GM18858 (cell line): ENCODE measurements at regions not wholly inside any gene's neighbourhood (a gene's known extent, or its start where the extent isn't known, plus 50 kb on each side); places are given as distances from the start of the nearest gene placed in this dataset.

Experiments used
- ATAC-seq: cut with Tn5 transposase; IDR thresholded peaks from one replicate; pipeline ENCODE4 v1.9.1; 2021; ENCODE audit not compliant: unreplicated experiment

DNA sequence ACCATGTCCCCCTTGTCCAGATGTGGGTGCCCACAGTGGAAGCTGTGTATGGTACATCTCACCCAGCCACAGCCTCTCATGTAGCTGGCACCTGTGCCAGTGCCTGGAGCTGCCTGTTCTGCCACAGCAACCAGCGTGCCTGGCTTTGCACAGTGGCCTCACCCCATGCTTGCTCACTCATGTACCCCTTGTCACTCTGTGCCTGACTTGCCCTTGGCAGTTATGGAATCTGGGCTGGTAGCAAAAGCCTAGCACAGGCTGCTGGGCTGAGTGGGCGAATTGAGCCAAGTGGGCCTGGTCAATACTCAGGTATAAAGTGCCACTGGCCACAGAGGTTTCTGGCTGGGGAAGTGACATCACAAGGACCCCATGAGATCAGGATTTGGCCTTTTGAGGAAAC is 264.2 kb downstream of the INSC start:
- no peak for ATAC-seq

DNA sequence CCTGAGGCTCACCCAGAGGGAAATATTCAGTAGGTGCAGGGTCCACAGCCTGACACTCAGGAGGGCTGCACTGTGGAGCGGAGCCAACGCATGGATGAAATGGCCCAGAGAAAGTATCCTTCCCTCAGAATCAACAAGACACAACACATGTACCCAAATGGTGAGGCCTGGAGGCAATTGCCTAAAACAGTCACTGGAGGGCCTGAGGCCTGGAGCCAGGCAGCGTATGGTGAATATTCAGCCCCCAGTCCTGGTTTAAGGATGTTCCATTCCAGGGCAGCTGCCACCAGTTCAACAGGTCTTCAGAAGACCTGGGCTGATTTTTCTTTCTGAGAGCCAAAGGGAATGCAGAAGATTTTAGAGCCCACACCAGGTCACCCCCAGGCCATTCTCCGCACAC is 264.8 kb downstream of the INSC start:
- no peak for ATAC-seq

DNA sequence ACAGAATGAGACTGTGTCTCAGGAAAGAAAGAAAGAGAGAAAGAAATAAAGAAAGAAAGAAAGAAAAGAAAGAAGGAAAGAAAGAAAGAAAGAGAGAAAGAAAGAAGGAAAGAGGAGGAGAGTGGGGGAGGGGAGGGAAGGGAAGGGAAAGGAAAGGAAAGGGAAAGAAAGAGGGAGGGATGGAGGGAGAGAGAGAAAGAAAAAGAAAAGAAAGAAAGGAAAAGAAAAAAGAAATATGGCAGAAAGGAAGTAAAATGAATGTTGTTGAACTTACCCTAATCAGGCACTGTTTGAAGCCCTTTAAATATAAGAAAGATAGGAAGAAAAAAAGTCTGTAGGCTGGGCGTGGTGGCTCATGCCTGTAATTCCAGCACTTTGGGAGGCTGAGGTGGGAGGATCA is 276.1 kb downstream of the INSC start:
- no peak for ATAC-seq

DNA sequence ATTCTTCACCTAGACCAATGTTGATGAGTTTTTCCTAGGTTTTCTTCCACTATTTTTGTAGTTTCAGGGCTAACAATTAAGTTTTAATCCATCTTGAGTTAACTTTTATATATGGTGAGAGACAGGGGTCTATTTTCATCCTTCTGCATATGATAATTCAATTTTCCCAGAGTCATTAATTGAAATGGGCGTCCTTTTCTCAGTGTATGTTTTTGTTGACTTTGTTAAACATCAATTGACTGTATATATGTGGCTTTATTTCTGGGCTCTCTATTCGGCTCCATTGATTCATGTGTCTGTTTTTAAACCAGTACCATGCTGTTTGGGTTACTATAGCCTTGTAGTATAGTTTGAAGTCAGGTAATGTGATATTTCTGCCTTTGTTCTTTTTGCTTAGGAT is 282.1 kb downstream of the INSC start:
- no peak for ATAC-seq

DNA sequence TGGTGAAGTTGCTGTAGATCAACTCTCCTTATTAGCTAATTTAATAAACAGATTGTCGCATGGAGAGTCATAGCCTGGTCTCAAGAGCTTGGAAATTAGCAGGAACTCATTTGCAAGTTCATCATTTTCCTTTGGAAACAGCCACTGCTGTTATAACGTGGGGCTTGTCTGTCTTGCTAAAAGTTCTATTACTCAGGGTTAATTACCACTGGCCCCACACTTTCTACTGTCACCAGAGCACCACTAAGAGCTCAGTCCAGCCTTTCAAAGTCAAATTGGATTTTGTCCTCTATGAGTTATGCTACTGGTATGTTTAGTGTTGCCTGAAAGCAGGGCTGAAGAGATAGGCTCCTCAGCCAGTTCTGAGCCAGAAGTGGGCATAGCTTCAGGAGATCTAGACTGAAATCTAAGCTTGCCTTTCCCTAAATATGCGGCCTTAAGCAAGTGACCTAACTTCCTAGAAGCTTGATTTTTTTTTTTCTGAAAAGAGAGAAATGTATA is 292.2 kb downstream of the INSC start:
- ATAC-seq: no peak

DNA sequence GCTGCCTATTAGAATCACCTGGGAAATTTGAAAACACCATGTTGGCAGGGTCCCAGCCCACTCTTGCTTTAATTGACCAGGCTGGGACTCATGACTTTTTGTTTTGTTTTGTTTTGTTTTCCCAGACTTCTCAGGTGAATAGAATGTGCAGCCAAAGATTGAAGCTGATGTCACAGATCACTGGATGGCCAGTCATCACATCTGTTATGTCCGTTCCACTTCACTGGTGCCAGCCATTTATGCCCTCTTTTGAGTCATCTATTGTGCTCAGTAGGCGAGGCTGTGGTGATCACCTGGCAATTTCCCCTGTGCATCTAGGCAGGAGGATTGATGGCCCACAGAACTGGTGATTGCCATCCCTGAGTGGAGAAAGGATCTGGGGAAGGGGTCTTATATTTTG is 297.3 kb downstream of the INSC start:
- peak; percentile 77 for ATAC-seq

DNA sequence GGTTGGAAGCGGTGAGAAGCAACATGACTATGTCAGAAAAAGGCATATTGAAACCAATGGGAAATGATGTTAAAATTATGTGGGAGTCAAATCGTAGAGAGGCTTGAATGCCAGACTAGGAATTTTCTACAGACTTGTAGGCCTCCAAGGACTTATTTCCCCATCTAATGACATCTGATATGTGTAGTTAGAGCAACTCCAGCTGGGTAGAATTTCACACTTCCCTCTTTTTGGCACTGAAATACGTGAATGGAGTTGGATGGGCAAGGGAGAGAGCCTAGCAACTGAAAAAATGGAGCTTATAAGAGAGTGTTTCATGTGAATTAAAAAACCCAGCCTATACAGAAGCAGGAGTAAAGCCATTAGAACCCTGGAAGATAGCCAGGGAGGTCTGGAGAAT is 304.2 kb downstream of the INSC start:
- no peak for ATAC-seq

DNA sequence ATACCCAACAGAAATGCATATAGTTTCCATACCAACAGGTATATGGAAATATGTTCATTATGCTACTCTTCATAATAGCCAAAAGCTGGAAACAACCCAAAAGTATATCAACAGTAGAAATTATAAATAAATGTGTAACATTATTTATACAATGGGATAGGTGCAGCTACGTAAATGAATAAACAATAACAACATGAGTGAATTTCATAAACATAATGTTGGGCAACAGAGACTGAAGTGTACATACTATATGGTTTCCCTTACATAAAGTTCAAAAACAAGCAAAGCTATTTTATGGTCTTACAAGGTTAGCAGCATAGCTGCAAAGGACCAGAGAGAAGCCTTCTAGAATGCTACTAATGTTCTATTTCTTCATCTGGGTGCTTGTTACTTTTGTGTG is 305.0 kb downstream of the INSC start:
- ATAC-seq: no peak

DNA sequence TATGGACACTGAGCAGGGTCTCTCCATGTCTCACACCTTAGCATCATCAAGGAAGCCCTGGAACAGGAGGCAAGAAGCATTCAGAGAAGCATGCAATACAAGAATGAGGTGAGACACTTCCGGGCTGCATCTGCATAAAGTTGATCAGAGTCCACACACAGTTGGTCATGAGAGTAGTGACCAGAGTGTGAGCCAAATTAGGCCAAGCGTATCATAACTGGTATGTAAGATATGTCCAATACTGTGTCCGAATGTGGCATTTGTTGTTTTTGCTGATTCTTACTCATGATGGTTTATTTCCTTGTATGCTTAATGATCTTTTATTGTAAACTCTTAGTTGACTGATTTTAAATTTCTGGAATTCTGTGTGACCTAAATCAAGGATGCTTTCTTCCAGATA is 315.7 kb downstream of the INSC start:
- no peak for ATAC-seq

DNA sequence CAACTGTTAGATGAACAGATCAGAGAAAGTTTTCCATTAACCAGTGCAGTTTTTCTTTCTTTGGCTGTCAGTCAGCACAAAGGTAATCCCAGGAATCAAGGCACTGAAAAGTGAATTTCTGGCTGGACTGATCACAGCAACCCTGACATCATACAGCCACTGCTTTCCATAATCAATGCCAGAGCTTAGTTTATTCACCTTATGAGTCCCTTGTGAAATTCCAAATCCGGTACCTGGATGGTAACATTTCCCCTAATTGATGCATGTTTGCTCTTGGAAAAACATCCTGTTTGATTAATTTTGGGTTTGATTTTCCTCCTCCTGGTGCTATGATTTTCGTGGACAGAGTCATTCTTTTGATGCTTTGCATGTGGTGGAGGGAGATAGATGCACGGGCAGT is 319.8 kb downstream of the INSC start:
- no peak for ATAC-seq

DNA sequence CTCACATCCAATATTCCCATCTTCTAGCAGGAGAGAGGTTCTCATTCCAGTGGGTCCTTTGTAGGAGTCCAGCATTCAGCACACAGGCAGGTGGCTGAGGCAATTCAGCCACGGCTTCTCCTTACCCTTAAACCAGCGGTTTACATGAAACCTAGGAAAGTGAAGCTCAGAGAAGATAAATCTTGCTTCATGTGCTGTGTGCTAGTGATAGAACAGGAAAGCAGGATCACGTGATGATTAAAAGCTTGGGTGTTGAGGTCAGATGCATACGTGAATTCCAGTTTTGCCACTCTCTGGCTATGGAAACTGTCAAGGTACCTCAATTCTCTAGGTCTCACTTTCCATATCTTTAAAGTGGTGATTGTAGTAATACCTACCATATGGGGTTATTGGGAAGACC is 331.6 kb downstream of the INSC start:
- ATAC-seq: no peak

DNA sequence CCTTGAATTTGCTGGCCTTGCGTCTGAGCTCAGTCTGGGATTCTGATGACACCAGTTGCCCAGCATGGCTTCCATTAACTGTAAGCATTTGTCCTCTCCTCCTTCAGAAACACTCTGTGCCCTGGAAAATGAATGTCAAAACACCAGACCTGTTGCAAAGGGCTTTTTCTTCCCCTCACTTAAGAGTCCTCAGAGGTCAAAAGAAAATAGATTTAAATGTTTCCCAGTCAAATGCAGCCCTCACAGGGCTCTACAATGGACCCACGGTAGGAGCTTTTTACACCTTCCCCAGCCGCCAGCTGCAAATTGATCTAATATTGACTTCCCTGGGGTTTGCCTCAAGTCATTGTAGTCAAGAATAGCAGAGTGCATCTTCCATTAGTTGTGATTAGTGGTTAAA is 332.2 kb downstream of the INSC start:
- ATAC-seq: no peak

DNA sequence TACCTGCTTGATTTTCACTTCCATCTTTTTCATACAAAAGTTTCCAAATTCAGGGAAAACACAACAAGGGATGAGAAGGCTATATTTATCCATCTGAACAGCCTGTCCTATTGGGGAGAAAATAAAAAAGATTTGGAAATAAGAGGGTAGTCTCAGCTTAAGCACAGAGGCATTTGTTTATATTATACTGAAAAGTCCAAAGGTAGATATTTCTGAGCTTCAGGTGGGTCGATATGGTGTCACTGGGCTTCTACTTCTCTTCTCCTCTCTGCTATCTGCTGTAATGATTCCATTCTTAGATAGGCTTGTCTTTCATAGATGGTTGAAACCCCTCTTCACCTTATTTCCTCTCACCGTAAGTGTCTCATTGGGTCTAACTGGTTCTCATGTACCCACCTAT is 337.0 kb downstream of the INSC start:
- no peak for ATAC-seq

DNA sequence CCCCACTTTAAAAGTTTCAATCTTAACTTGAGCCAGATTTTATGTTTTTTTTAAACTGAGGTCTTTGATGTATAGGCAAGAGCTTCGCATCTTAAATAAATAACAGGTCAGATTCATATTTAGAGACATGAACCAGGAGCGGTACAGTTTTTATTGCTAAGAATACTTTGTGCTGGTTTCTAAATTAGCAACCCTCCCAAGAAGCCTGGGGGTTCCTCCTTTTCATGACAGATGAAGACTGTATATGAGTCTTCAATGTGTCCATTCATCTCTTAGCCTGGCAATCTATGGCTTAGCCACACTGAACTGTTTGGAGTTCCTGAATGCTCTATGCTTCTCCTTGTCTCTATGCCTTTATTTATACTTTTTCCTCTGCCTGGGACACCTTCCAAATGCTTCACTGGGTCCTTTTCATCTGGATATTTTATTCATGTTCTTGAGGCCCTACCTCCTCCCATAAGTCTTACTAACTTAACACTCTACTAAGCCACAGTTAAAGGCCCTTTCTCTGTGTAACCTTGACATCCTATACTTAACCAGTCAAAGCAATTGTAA is 338.6 kb downstream of the INSC start:
- no peak for ATAC-seq

DNA sequence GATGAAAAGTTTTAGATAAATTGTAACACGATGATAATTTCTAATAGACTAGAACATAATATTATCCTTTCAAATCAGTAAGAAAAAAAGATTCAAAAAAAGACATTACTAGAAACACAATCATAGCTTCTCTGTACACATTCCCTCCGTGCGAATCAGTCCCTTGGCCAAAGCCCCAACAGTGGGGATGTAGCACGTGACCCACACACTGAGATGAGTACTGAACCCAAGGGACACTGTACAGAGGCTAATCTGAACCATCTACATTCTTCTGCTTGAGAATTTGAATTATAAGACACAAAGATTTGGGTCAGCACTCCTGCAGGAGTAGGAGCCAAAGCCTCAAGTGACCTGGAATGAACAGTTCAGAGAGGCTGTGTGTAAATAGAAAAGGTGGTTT is 353.7 kb downstream of the INSC start:
- no peak for ATAC-seq

DNA sequence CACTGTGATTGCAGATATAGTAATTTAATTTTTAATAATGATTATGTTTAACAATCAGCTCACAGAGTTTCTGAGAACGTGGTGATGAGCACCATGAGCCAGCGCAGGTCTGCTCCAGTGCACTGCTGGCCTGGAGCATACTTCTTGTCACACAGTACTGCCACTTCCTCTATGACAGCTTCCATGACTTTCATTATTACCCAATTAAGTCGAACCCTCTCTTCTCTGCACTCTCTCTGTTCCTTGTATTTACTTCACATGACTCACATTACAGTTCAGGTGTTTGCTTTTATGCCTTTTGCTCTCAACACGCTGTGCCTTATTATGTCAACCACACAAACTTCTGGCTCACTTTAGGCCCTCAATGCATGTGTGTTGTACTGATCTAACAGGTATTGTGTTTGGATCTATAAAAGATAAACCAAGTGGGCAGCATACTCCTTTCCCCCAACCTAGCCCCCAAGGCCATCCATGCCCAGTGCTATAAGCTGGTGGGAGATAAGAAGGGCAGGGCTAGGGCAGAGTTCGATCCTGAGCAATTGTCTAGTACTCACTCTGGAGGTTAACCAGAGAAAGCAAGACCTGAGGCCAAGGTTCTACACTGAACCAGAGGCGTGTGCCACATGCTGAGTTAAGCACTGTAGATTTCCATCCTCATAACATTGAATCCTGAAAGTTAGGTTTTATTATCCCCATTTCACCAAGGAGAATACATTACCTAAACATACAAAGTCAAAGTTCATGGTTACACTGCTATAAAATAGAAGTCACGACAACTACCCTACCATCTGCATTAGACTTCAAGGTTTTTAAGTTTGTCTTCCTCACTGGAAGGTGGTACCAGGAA is 356.5 kb downstream of the INSC start:
- ATAC-seq: peak; percentile 70

DNA sequence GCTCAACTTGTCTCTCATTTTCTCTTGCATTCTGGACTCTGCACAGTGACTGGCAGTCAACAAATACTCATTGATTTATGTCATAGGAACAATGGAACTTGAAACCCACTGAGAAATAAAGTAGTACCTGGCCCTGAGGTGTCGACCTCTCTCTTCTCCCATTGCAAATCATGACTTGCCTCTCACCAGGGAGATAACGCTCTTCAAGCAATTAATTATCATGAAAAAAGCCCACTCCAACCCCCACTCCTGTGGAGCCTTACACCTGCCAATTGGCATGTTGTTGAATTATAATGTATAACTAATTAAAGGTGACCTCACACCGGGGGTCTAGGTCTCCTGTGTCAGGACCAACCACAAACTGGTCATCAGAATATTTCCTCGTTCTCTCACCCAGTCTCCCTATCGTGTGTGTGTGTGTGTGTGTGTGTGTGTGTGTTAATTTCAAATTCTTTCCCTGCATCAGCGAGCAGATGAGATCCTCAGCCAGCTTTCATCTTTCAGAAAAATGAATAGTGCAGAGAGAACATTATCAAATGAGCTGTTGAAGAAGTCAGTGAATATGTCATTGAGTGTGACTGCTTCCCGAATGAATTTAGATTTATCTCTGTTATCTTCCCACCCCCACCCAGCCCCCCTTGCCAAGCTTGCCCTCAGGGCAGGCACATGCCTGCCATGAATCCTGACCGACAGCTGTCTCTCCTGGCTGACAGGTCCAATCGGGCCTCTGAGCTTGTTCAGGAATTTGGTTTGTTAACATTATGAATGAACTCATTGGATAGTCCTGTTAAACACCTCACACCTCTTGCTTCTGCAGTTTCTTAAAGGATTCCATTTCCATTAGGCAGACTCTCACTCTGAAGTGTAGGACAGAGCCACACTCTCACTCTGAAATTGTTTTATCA is 357.4 kb downstream of the INSC start:
- no peak for ATAC-seq

DNA sequence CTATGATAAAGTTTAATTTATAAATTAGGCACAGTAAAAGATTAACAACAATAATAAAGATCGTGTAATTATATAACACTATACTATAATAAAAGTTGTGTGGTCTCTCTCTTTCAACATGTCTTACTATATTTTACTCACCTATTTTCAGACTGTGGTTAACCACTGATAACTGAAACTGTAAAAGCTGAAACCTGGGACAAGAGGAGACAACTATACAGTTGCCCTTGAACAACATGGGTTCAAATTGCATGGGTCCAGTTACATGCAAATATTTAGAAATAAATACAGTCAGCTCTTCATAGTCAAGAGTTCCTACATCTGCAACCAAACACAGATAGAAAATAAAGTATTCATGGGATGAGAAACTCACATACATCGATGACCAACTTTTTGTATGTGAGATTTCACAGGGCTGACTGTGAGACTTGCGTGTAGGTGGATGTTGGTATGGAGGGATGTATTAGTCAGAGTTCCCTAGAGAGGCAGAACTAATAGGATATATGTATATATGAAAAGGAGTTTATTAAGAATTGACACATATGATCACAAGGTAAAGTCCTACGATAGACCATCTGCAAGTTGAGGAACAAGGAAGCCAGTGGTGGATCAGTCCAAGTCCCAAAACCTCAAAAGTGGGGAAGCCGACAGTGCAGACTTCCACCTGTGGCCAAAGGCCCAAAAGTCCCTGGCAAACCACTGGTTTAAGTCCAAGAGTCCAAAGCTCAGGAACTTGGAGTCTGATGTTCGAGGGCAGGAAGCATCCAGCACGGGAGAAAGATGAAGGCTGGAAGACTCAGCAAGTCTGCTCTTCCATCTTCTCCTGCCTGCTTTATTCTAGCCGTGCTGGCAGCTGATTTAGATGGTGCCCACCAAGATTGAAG is 359.5 kb downstream of the INSC start:
- ATAC-seq: peak; percentile 88

DNA sequence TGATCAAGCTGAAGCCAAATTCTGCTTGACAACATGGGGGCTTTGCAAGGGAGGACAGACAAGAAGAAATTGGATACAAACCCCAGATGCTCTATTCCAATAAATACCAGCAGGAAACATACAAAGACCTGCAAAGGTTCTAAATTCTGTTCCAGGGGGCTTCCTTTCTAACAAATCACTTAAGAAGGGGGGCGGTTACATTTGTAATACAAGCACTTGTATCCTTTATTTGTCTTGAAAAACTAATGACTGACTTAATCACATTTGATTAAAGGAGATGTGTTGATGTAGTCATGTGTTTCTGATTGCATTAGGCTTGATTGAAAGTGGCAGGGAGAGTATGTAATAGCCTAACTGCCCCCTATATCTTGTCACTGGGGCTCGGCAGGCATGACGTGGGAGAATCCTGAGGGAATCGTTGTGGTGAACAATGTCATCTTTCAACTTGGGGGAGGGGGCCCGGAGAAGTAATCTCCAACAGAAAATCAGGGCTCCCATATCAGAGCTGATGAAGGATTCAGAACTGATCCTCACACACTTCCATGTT is 361.7 kb downstream of the INSC start:
- ATAC-seq: no peak

DNA sequence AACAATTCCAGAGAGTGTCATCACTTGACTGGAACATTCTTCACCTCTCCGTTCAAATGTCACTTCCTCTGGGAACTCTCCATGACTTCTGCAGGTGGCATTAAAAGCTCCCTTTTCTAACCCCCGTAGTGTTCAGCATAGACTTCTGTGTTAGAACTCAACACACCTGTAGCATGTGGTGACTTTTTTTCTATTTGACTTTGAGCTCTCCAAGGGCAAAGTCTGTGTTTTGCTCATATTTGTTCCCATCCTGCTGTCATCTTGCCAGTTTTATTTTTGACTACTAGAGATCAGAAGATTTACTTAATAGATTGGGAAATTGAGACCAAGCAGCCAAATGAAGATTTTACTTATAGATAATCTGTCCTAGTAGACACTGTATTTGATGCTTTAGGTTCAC is 367.1 kb downstream of the INSC start:
- ATAC-seq: no peak
